Thymus (tissue), 11 donors: ENCODE measurements at regions not wholly inside any gene's neighbourhood (a gene's known extent, or its start where the extent isn't known, plus 50 kb on each side); places are given as distances from the start of the nearest gene placed in this dataset.

Source experiments
- DNase-seq, 9 donors: peaks; one replicate each; pipeline ENCODE4 v3.0.0-alpha.2; 2013; ENCODE audit warnings: low spot score in 9 of 9, low read depth in 6 of 9, missing footprints in 1 of 9
- H3K27ac ChIP-seq, 2 donors: one replicate each; pipeline ENCODE4 v1.5.1; 2013; ENCODE audit warnings: control low read depth in 1 of 2, low read depth in 1 of 2, low read length in 1 of 2, mild to moderate bottlenecking in 1 of 2, moderate library complexity in 1 of 2
- H3K27me3 ChIP-seq, 2 donors: one replicate each; pipeline ENCODE4 v1.5.1; 2013; ENCODE audit warnings: low read length in 1 of 2; ENCODE audit not compliant: control insufficient read depth in 2 of 2, insufficient read depth in 1 of 2
- H3K36me3 ChIP-seq, 2 donors: one replicate each; pipeline ENCODE4 v1.5.1; 2013; ENCODE audit warnings: low read length in 1 of 2, mild to moderate bottlenecking in 1 of 2, moderate library complexity in 1 of 2; ENCODE audit not compliant: control insufficient read depth in 2 of 2, insufficient read depth in 2 of 2
- H3K4me1 ChIP-seq, 2 donors: one replicate each; pipeline ENCODE4 v1.5.1; 2013; ENCODE audit warnings: low read length in 2 of 2; ENCODE audit not compliant: control insufficient read depth in 2 of 2, insufficient read depth in 2 of 2
- H3K4me3 ChIP-seq, 2 donors: one replicate each; pipeline ENCODE4 v1.5.1; 2013; ENCODE audit warnings: low read length in 2 of 2, control low read depth in 1 of 2, mild to moderate bottlenecking in 1 of 2
- H3K9me3 ChIP-seq, 2 donors: one replicate each; pipeline ENCODE4 v1.5.1; 2013; ENCODE audit warnings: low read length in 1 of 2, mild to moderate bottlenecking in 1 of 2; ENCODE audit not compliant: control insufficient read depth in 2 of 2, insufficient read depth in 1 of 2
- WGBS: extraction: QIAGEN DNeasy Blood & Tissue Kit; methylation state at CpG from one replicate; pipeline ENCODE4 v1.1.7; 2013; 5-methylcytosine and 5-hydroxymethylcytosine counted together
- donor health status: healthy.

GRCh38 chr13:51534041-51534817 lies 50.0 kb upstream of the WDFY2 start:
- peak in 1 of 9 donors; percentile 34 for DNase-seq
- Histone ChIP-seq H3K4me1 (peaks cover 0 to 6% of the 10 kb centered on the region in 2 donors), H3K27ac (no peak overlapping the region)

More at GRCh38 chr13:51534041-51534817, 50.0 kb upstream of the WDFY2 start:
- H3K36me3 ChIP-seq, result no peaks in the 10 kb centered on the region
- no peaks in the 10 kb centered on the region for H3K9me3 ChIP-seq
- WGBS, result 53% methylated on average over 6 of the region's 6 CpGs
- H3K4me3 ChIP-seq, result no peak overlapping the region
- no peaks in the 10 kb centered on the region for H3K27me3 ChIP-seq
